GM19035 (cell line): ENCODE measurements at regions not wholly inside any gene's neighbourhood (a gene's known extent, or its start where the extent isn't known, plus 50 kb on each side); places are given as distances from the start of the nearest gene placed in this dataset.
"Not testable (repeated sequence)": the region's sequence is repeated elsewhere in the genome, so short reads cannot be mapped to it uniquely, and the experiment has no call there.

Experiments used
- ATAC-seq: cut with Tn5 transposase; IDR thresholded peaks from one replicate; pipeline ENCODE4 v1.9.1; 2021; ENCODE audit not compliant: unreplicated experiment

DNA sequence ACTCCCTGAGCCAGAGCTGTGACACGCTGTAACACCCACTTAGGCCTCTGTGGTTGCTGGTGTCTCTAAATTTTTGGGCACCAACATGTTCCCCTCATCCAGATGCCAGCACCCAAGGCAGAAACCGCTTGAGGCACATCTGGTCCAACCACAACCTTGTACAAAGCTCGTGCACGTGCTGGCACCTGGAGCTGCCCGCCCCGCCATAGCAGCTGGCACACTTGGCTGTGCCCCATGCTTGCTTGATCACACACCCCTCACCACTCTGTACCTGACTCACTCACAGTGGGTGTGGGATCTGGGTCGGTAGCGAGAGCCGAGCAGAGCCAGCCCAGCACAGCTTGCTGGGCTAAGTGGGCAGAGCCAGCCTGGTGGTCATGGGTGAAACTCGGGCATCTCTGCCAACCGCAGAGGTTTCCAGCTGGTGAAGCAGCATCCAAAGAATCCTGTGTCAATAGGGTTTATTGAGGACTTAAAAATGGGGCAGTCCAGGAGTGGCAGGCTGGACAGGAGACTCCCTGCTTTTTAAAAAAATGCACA, 1210.4 kb downstream of the TYW1 start:
- ATAC-seq = no peak

DNA sequence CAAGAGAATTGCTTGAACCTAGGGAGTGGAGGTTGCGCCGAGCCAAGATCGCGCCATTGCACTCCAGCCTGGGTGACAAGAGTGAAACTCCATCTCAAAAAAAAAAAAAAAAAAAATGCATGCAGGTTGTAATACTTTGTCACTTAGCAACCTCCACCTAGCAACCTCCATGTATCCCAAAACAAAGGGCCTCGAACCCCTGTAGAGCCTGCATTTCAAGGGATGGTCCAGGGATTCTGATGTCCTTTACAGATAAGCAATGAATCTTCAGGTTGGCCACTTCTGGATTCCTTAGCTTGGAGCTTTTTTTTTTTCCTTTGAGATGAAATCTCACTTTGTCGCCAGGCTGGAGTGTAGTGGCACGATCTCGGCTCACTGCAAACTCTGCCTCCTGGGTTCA, 1211.0 kb downstream of the TYW1 start:
- no peak for ATAC-seq

DNA sequence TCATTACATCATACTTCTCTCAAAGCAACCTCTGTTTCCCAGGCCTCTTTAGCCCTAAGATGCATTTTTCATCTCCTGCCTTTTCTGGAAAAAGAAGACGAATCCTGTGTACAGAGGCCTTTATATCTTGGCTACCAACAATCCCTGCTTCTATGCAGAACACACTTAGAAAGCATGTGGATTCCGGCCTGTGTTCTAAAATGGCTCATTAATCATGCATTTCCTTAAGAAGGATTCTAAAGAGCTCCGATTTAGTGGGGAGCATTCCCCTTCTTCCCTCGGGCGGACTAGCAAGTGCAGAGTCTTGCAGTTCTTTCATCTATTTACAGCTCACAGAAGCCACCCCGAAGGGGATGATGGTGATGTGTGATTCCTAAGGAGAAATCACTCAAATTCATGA, 1212.9 kb downstream of the TYW1 start:
- no peak for ATAC-seq

DNA sequence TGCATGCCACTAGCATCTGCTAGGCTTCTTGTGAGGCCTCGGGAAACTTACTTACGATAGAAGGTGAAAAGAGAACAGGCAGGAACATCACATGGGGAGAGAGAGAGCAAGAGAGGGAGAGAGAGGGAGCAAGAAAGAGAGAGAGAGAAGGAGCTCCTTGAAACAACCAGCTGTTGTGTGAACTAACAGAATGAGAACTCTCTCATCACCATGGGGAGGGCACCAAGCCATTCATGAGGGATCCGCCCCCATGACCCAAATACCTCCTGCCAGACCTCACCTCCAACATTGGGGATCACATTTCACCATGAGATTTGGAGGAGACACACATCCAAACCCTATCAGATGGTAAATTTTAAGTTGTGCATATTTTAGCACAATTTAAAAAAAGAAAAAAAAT, 1217.2 kb downstream of the TYW1 start:
- ATAC-seq = no peak

DNA sequence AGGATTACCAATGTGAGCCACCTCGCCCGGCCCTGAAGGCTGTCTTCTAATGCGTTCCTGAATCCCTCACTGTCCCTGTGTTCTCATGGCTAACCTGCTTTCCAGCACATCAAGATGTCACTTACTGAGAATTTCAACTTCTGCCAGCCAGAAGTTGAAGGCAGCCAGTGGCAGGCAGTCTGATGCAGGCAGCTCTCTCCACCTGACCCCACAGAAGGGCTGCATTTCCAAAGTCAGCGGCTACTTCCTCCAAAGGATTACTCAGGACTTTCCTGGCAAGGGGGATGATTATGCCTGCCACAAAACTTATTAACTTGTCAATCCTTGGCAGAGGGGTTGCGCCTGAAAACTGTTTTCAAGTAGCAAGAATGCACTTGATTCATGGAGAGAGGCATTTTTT, 1219.4 kb downstream of the TYW1 start:
- ATAC-seq = no peak

DNA sequence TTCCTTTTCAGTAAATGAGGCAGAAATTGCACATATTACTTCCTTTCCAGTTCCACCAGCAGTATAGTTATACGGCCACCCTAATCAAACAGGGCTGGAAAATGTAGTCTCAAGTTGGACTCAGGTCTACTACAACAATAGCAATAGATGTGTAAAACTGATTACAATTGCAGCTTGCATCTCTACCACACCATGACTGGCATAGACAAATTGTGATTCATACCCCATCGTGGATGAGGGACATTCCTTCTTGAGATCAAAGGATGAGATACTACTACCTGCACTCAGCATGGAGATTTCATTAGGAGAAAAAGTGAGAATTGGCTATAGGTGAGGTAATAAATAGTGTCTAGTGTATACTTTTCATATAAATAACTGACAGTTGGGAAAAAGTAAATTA, 1220.8 kb downstream of the TYW1 start:
- no peak for ATAC-seq

DNA sequence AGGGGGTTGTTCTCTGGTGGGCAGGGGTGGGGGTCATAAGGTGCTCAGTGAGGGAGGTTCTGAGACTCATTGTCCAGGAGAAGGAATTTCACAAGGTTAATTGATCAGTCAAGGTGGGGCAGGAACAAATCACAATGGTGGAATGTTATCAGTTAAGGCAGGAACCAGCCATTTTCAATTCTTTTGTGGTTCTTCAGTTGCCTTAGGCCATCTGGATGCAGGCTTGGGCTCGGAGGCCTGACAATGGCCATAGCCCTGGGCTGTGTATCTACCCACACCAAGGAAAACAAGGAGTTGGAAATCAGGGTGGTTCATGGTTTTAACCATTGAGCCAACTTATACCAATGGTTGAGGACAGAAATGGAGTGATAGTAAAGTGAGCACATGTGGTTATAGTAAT, 1221.8 kb downstream of the TYW1 start:
- no peak for ATAC-seq

DNA sequence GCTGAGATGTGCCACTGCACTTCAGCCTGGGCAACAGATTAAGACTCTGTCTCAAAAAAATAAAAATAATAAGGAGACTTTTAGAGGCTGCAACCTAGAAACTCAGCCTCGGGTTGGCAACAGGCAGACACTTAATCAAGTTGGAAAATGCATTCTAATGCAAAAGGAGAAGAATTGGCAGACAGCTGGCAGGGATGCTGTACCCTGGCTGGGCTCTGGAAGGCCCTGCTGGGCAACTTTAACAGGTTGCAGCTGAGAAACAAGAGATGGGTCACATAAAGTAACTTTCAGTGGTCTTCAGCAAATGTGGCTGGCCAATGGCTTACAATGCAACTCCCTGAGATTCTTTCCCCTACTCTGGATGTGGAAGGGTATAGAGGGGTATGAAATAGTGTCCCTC, 1225.7 kb downstream of the TYW1 start:
- no peak for ATAC-seq

DNA sequence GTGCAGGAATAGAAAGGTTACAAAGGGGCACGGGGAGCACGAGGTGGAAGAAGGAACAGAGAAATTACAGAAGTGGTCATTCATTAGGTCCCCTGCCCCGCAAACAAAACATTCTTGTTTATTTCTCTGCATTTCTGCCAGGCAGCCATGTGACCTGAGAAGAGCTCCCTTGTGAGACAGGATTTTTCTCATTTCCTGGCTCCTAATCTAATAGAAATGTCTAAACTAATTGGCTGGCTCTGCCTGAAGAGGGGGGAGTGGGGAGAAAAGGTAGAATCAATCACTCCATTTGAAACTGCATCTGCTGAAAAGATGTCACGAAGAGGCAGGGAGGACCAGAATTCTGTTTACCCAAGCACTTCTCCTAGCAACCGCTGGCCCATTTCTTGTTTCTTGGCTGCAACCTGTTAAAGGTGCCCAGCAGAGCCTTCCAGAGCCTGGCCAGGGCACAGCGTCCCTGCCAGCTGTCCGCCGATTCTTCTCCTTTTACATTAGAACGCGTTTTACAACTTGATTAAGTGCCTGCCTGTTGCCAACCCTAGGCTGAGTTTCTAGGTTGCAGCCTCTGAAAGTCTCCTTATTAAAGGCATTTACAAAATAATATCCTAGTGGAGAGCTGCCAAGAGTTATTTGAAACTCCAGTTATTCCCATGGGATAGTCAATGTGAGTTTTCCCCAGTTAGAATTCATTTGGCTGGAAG, 1227.6 kb downstream of the TYW1 start:
- ATAC-seq = no peak

DNA sequence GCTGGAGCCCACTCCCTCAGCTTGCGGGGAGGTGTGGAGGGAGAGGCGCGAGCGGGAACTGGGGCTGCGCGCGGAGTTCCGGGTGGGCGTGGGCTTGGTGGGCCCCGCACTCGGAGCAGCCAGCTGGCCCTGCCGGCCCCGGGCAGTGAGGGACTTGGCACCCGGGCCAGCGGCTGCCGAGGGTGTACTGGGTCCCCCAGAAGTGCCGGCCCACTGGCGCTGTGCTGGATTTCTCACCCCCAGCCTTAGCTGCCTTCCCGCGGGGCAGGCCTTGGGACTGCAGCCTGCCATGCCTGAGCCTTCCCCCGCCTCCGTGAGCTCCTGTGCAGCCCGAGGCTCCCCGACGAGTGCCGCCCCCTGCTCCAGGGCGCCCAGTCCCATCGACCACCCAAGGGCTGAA, 1234.4 kb downstream of the TYW1 start:
- ATAC-seq = not testable (repeated sequence)

DNA sequence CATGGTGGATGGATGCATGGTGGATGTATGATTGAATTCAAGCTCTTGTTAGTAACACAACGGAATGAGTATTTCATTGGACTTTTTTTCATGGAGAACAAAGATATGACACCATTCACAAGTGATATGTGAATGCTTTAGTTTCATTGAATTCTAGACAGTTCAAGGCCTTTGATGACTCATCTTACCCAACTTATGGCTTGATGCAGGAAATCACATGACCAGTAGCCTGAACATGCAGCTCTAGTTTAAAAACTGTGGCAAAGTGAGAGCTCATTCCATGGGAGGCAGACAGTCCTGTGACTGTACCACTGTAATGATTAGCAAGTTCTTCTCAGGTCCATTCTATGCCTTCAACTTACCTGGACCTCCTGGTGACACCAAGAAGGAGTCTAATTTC, 1239.3 kb downstream of the TYW1 start:
- ATAC-seq = no peak

DNA sequence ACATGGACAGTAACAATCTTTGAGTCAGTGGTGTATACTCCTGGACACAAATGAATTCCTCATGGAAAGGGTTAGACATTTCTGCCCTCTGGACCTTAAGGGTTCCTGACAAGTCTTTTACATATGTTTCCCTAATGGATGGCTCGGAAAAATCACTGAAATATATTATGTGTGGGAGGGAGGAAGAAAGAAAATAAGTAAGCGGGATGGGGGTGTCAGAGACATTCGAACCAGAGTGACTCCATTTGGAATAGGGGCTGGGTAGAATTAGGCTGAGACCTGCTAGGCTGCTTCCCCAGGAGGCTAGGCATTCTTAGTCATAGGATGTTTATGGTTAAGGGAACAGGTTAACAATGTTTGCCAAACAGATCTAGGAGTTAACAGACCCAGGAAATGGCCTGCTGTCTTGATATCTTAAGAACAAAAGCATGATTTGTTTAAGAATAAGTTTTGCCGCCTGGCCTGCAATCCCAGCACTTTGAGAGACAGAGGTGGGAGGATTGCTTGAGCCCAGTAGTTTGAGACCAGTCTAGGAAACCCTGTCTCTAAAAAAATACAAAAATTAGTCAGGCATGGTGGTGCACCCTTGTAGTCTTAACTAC, 1241.7 kb downstream of the TYW1 start:
- no peak for ATAC-seq

DNA sequence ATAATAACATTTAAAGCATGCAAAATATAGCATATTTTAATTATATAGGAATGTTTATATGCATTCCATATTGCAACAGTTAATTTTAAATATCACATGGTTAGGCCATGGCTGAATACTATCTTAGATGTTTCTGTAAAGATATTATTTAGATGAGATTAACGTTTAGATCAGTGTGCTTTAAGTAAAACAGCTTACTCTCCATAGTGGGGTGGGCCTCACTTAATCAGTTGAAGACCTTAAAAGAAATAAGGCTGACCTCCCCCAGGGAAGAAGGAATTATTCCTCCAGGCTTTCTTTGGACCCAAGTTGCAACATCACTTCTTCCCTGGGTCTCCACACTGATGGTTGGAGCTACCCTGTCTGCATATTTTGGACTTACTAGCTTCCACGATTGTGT, 1246.5 kb downstream of the TYW1 start:
- no peak for ATAC-seq

DNA sequence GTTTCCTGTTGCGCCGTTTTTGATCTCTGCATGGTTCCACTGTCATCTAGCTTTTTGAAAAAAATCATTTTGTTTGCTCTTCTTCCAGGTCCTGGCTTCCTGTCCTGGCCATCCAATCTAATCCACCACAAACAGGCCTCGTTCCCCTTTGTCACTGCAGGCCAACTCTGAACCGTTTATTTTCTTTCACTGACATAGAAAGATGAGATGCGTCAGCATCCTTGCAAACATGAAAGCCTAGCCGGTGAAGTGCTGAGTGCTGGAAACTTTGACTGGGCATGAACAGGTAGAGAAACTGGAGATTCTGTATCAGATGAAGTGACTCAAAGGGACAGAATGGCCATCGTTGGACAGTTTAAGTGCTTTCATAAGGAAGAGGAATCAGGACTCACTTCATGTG, 1247.8 kb downstream of the TYW1 start:
- ATAC-seq = no peak

DNA sequence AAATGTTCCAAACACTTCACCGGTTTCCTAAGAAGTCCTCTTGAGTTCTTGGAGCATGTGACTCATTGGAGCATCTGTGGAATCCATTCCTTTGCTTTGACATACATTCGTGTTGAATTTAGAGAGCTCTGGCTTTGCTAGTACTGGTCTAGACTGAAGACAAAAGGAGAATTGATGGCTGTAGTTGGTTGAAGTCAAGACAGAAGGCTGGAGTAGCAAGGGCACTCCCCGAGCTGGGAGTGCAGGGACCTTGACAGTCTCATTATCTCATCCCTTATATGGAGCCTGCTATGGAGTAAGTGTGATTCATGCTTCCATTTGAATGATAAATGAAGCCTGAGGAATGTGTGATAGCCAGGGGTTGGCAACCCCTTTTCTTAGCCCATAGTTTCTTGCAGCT, 1249.1 kb downstream of the TYW1 start:
- ATAC-seq = no peak

DNA sequence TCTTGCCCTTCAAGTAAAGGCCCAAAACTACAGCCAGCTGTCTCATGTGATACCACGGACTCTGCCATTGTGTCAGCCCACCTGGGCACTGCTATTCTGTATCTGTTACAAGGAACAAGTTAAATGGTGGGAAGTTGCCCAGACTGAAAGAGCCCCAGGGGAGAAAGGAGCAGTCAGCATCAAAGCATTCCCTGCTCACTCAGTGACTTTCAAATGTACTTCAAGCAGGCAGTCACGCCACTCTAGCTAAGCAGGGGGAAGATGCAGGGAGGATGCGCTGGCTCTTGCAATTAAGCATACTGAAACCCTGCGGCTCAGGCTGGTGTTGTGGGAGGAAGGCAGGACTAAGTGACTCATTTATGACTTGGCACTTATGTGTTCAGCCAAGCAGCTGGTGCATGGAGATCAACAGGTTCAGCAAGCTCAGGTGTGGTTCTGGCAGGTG, 1249.6 kb downstream of the TYW1 start:
- no peak for ATAC-seq

DNA sequence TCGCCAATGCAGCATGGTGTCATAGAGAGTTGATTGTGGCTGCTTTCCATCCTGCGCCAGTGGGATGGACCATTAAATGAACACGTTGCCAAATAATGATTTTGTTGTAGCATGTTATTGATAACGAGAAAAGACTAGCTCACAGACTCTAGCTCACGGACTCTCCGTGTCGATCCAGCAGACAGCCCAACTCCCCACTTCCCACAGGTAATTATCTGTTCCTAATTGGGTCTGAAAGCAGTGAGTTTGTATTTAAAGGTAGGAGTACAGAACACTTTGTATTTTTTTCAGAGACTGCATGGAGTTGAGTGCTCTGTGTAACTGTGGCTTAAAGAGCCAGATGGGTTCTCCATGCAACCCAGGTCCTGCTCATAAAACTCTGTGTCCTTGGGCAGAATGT, 1250.5 kb downstream of the TYW1 start:
- no peak for ATAC-seq

DNA sequence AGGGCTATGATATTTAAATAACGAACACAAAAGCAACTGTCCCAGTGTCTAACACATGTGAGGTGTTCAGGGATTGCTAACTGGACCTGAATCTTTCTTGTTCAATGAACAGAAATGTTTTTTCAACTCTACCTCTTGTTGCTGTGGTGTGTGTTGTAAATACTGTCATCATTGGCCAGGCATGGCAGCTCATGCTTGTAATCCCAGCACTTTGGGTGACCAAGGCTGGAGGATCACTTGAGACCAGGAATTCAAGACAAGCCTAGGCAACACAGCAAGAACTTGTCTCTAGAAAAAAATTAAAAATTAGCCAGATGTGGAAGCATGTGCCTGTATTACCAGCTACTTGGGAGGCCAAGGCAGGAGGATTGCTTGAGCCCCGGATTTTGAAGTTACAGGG, 1250.9 kb downstream of the TYW1 start:
- no peak for ATAC-seq

DNA sequence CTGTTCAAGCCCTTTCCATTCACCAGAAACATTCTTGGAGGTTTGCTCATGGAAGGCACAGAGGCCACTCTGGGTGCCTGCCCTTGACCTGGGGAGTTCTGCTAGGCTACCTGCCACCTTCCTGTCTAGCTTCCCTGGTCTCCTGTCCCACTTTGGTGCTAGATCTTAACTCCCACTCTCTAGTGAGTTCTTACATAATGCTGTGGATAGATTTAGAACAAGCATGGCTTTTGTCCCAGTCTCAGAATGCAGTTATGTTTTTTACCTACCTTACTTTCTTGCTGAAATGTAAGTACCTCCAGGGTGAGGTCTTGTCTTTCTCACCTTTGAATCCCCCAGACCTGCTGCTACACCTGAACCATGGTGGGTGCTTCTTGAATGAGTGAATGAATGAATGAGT, 1252.3 kb downstream of the TYW1 start:
- ATAC-seq = no peak

DNA sequence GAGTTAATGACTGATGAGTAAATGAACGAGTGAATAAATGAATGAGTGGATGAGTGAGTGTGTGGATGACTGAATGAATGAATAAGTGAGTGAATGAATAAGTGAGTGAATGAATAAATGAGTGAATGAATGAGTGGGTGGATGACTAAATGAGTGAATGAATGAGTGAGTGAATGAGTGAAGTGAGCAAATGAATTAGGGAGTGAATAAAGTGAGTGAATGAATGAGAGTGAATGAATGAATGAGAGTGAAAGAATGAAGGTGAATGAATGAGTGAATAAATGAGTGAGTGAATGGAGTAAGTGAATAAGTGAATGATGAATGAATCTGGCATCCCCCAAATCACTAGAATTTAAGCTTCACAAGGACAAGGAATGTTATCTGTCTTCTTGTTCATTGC, 1253.0 kb downstream of the TYW1 start:
- ATAC-seq = no peak

DNA sequence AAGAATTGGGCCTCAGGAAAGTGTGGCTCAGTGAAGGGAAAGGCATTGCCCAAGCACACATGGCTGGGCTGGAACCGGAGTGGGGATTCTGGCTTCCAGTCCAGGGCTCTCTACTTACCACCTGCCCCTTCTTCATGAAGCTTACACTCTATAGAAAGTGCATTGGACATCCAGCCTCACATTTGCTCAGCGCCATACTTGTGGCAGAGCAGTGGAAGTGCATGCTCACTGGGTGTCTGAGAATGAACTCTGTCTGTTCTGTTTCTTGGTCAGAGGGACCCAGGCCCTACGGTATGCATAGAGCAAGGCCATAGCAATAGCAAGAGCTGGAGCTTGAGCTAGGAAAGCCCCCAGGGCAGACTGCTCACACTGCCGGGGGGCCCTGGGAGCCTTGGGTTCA, 1253.5 kb downstream of the TYW1 start:
- no peak for ATAC-seq

DNA sequence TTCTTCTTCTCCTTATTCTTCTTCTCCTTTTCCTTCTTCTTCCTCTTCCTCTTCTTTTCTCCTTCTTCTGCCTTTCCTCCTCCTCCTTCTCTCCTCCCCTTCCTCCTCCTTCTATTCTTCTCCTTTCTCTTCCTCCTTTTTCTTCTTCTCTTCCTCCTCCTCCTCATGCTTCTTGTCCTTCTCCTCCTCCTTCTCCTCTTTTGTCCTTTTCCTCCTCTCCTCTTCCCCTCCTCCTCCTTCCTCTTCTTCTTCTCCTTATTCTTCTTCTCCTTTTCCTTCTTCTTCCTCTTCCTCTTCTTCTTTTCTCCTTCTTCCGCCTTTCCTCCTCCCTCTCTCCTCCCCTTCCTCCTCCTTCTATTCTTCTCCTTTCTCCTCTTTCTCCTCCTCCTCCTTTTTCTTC, 1258.2 kb downstream of the TYW1 start:
- not testable (repeated sequence) for ATAC-seq

DNA sequence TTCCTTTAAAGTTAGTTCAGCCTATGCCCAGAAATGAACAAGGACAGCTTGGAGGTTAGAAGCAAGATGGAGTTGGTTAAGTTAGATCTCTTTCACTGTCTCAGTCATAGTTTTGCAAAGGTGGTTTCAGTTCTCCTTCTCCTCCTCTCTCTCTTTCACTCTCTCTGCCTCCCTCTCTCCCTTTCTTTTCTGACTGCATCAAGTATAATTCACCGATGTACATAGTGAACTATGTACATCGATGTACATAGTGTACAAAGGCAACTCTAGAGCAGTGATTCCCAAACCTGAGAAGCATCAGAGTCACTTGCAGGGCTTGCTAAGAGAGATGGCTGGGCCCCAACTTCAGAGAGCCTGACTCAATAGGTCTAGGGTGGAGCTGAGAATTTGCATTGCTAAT, 1259.7 kb downstream of the TYW1 start:
- ATAC-seq = no peak
